ENCODE measurements at regions not wholly inside any gene's neighbourhood (a gene's known extent, or its start where the extent isn't known, plus 50 kb on each side); places are given as distances from the start of the nearest gene placed in this dataset.
"Not testable (repeated sequence)": the region's sequence is repeated elsewhere in the genome, so short reads cannot be mapped to it uniquely, and the experiment has no call there.

GRCh38 chr10:60581782-60582181, 192.1 kb upstream of the ANK3 start:
- H3K27ac Mint-ChIP-seq; H3K9me2 ChIP-seq (ENCODE audit: insufficient read depth): not testable (repeated sequence)

GRCh38 chr10:60578217-60578616, 188.5 kb upstream of the ANK3 start:
- no peak overlapping the region for H3K4me3 ChIP-seq
- TF ChIP-seq, protein P1, sequence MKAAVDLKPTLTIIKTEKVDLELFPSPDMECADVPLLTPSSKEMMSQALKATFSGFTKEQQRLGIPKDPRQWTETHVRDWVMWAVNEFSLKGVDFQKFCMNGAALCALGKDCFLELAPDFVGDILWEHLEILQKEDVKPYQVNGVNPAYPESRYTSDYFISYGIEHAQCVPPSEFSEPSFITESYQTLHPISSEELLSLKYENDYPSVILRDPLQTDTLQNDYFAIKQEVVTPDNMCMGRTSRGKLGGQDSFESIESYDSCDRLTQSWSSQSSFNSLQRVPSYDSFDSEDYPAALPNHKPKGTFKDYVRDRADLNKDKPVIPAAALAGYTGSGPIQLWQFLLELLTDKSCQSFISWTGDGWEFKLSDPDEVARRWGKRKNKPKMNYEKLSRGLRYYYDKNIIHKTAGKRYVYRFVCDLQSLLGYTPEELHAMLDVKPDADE (IDR thresholded peaks at IDR 0.05) = no peak
- no peak for TF ChIP-seq ZNF331 (CRISPR knock-in tag; IDR thresholded peaks at IDR 0.05; ENCODE audit: low read depth)
- TF ChIP-seq STAT1 (IDR thresholded peaks at IDR 0.05; ENCODE audit: unreplicated experiment) = no peak
- TF ChIP-seq EZH2phosphoT487 (IDR thresholded peaks at IDR 0.05; ENCODE audit: unreplicated experiment) = no peak
- no peak for TF ChIP-seq ZNF114 (CRISPR knock-in tag; IDR thresholded peaks at IDR 0.05)
- TF ChIP-seq REST (IDR thresholded peaks at IDR 0.05; ENCODE audit: unreplicated experiment) = no peak
- TF ChIP-seq JUNB (IDR thresholded peaks at IDR 0.05; ENCODE audit: unreplicated experiment) = no peak
- no peak for TF ChIP-seq EZH2 (IDR thresholded peaks at IDR 0.05; ENCODE audit: low read depth, unreplicated experiment)
- H3K4me3 Mint-ChIP-seq = no peak overlapping the region
- no peaks in the 10 kb centered on the region for H3K27me3 Mint-ChIP-seq (ENCODE audit: insufficient read depth, low read depth, poor library complexity)
- H3K36me3 ChIP-seq (ENCODE audit: insufficient read depth) = no peaks in the 10 kb centered on the region
- H3K9me2 ChIP-seq (ENCODE audit: insufficient read depth) = no peaks in the 10 kb centered on the region
- H3K4me1 Mint-ChIP-seq = peaks cover 37% of the 10 kb centered on the region
- peaks cover 5% of the 10 kb centered on the region; the same call in 2 of the 3 replicates for H3K9me3 Mint-ChIP-seq
- H3K79me2 ChIP-seq (replicated peaks; ENCODE audit: insufficient read depth) = no peaks in the 10 kb centered on the region
- peaks cover 9% of the 10 kb centered on the region; the same call in 2 of the 3 replicates for H3K36me3 Mint-ChIP-seq (ENCODE audit: low read depth)
- no peak overlapping the region for H3K4me2 ChIP-seq
- H3K27ac Mint-ChIP-seq = no peak overlapping the region
- H4K20me1 ChIP-seq (replicated peaks; ENCODE audit: insufficient read depth) = no peaks in the 10 kb centered on the region
- H3K4me1 ChIP-seq (ENCODE audit: insufficient read depth) = peaks cover 31% of the 10 kb centered on the region
- ATAC-seq (no peak), DNase-seq (ENCODE audit: low spot score) (no peak)
- H2AFZ ChIP-seq = no peak overlapping the region
- no peaks in the 10 kb centered on the region for H3K27me3 ChIP-seq (ENCODE audit: insufficient read depth)
- H3K27ac ChIP-seq (ENCODE audit: low read depth) = no peak overlapping the region
- no peaks in the 10 kb centered on the region for H3F3A ChIP-seq (replicated peaks; ENCODE audit: low read depth)

More at GRCh38 chr10:60581782-60582181, 192.1 kb upstream of the ANK3 start:
- not testable (repeated sequence) for H3K4me2 ChIP-seq; H3K4me1 ChIP-seq (ENCODE audit: insufficient read depth); ATAC-seq; H3F3A ChIP-seq (replicated peaks; ENCODE audit: low read depth); H3K27ac ChIP-seq (ENCODE audit: low read depth); H2AFZ ChIP-seq; H3K27me3 ChIP-seq (ENCODE audit: insufficient read depth); H4K20me1 ChIP-seq (replicated peaks; ENCODE audit: insufficient read depth); H3K36me3 Mint-ChIP-seq (ENCODE audit: low read depth); H3K9me3 Mint-ChIP-seq; H3K4me3 ChIP-seq; H3K4me3 Mint-ChIP-seq; H3K27me3 Mint-ChIP-seq (ENCODE audit: insufficient read depth, low read depth, poor library complexity); H3K4me1 Mint-ChIP-seq; DNase-seq (ENCODE audit: low spot score); H3K36me3 ChIP-seq (ENCODE audit: insufficient read depth); H3K79me2 ChIP-seq (replicated peaks; ENCODE audit: insufficient read depth)

All from GM23338 (cell line).